GM19467 (cell line): ENCODE measurements at regions not wholly inside any gene's neighbourhood (a gene's known extent, or its start where the extent isn't known, plus 50 kb on each side); places are given as distances from the start of the nearest gene placed in this dataset.

Source experiments
- ATAC-seq: cut with Tn5 transposase; IDR thresholded peaks from one replicate; pipeline ENCODE4 v1.9.1; 2021; ENCODE audit warnings: mild to moderate bottlenecking, moderate library complexity; ENCODE audit not compliant: unreplicated experiment

DNA sequence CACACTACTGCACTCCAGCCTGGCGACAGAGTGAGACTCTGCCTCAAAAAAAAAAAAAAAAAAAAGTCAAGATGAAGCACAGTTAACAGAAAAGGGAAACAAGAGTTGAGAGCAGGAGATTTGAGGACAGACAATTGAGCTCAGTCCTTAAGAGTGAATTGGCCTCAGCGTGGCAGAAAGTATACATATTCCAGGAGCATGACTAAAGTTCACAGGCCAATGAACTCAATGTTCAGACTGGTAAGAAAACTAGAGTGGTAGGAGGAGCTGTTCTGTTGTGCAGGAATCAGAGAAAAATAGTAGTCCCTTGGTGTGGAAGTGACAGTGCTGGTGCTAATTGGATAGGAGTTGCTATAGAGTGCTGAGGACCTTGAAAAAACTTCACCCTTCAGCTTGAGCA, 60.0 kb downstream of the NRN1 start:
- no peak for ATAC-seq

DNA sequence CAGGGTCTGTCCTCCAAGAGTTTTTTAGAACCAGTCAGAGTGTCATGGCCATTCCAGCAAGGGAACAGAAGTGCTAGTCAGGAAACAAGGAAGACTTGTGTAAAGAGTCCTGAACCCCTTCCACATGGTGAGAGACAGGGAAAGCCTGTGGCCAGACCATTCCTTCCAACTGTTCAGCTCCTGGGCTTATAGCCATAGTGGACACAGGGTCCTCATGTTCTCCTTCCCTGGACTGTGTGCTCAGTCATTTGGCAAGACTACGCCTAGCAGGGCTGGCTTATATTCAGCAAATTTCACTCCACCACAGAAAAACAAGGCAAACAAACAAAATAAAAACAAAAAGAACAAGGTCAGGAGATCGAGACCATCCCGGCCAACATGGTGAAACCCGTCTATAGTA, 60.5 kb downstream of the NRN1 start:
- no peak for ATAC-seq

DNA sequence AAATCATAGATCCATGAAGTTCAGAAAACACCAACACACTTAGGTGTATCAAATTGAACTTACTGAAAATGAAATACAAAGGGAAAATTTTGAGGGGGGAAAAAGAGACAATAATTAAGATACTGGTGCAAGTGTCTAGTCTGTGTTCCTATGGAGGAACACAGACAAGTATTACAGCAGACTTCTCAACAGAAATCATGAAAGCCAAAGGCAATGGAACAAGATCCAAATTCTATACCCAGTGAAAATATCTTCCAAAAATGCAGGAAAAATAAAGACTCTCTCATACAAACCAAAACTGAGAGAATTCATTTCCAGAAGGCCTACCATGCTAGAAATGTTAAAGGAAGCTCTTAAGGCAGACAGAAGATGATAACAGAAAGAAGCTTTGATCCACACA, 63.1 kb downstream of the NRN1 start:
- ATAC-seq: no peak

DNA sequence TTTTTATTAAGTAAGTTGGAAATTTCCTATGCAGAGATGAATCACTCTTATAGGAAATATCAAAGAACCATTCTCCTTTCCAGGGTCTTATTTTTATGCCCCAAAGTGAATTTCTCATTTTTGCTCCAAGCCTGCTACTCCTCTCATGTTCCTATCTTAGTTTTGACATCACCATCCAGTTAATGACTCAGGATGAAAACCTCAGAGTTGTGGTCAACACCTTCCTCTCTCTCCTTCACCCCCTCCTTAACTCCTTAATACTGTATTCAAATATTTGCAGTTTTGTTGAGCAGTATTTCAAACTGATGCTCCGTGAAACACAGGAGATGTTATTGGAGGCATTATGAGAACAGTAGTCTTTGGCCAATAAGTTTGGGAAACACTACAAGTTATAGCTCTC, 64.1 kb downstream of the NRN1 start:
- no peak for ATAC-seq

DNA sequence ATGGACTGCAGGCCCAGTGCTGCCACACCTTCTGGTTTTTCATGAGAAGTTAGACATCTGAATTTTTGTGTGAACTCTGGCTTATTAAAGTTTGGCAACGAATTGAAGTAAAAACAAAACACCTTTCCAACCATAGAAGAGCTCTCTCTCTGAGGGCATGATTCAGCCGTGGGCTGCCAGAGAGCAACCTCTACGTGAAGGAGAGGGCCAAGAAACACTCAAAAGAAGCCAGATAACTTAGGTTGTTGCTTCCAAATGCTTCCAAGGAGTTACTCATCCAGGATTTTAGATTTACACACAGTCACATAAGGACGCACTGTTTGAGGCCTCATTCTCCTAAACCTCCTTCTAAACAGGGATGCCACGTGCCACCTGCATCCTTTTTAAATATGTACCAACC, 65.5 kb downstream of the NRN1 start:
- no peak for ATAC-seq

DNA sequence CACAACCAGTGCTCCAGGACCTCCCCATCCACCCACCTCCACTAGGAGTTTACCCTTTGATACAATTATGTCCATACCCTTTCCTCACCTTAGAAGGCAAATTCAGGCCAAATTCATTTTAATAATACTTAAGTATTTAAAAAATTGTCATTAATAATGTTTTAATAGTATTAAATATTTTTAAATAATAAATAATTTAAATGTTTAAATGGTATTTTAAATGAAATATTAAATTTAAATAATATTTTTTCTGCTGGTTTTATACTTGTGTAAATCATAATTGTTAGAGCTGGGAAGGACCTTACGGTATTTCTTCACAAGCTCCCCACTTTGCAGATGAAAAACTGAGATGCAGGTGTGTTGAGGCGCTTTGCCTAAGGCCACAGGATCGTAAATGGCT, 67.8 kb downstream of the NRN1 start:
- no peak for ATAC-seq

DNA sequence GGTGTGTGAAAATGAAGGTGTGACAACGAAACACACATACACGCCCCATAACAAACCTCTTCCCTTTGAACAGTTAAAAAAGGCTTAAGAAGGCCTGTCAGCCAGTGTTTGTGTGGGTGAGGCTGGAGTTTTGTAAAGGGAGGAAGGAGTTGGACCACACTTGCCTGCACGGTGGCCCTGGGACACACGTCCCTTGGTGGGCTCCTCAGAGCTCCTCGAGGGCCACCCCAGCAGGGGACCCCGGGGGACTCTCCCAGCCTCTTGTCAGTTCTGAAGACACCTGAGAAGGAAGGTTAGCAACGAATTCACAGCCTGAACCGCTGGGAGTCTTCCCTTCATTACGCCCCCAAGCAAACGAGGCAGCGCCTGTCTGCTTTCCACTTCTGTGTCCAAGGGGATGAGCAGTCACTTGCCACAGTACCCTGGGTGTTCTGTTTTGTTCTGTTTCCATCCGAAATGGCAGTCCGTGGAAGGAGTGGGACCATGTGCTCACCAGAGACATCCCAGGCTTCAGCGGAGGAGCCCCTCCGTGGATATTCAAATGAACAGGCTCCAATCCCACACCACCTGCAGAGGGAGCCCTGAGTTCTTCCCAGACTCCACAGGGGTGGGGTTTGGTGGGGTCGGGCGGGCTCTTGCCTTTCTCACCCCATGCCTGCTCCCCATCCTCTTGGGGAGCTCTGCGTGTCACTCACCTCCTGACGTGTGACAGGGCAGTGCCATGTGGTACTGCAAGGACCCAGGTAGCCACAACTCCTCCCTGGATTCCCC, 68.6 kb downstream of the NRN1 start:
- ATAC-seq: no peak

DNA sequence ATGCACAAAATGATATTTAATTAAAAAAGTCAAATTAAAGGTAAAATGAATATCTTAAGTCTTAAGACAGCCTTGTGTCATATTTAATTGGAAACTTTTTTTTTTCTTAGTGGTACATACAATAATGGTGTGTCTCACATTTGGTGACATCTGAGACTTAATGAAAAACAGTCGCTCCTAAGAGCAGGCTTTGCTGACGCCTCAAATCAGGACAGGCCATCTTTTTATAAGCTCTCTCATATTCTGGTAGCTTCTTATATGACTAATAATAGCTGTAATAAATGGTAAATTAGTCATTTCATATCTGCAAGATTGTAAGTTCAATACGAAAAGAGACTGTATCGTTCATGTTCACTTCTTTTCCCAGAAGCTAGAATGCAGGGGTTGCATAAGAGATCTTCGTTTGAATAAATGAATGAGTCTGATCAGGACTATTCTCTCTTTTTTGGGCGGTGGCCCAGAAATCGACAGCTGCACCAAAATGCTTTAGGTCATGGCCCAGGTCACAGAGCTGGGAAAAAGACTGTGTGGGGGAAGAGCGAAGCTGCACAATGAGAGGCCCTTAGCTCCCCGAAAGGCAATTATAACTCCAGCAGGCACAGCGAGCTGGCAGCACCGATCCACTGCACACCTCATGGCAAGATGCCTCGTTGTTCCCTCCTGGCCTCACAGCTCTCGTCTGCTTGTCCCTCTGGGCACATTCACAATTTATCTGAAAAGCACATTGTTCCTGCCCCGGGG, 69.4 kb downstream of the NRN1 start:
- no peak for ATAC-seq

DNA sequence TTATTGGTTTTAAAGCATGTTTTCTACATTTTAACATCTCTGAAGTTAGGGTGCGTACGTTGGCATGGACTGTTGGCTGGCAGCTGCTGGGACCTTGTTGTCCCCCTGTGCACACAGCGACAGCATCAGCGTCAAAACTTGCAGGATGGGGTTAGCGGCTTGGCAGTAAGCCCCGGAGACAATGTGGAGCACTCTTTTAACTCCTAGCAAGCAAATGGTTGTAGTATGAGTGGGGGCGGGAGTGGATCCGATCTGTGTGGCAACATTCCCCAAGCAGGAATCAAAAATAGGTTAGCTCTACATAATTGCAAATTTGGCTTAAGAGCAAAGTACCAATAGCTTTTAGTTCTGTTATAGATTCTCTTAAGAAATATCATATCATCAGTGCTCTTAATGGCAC, 70.1 kb downstream of the NRN1 start:
- ATAC-seq: no peak

DNA sequence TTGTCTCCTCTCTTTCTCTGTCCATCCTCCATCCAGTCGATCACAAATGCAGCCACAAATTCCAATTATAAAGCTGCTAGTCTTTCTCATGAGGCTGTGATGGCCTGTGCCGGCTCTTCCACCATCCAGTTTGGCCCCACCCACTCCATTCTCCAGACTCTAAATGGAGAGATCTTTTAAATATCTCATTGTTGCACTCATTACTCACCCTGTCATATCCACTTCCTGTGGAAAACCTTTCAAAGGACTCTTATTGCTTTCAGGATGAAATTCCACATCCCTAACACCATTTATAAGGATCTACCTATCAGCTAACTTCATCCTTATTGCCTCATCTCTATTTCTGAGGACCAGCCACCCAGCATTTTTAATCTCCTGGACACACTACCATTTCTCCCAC, 70.6 kb downstream of the NRN1 start:
- ATAC-seq: no peak

DNA sequence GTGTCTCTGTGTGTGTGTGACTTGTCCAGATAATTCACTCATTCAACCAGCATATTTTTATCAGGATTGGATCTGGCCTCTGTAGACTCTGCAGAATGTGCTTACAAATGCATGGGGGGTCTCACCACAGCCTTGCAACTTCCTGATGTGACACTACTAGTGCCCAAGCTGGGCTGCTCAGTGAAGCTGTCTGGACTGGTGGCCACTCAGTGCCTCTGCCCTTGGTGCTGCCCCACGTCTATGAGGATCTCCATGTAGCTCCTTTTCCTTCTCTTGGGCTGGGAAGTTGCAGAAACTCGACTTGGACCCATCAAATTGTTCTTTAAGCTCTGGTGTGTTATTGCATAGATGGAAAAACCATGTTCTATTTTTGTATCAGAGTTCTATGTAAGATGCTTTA, 75.8 kb downstream of the NRN1 start:
- ATAC-seq: no peak

DNA sequence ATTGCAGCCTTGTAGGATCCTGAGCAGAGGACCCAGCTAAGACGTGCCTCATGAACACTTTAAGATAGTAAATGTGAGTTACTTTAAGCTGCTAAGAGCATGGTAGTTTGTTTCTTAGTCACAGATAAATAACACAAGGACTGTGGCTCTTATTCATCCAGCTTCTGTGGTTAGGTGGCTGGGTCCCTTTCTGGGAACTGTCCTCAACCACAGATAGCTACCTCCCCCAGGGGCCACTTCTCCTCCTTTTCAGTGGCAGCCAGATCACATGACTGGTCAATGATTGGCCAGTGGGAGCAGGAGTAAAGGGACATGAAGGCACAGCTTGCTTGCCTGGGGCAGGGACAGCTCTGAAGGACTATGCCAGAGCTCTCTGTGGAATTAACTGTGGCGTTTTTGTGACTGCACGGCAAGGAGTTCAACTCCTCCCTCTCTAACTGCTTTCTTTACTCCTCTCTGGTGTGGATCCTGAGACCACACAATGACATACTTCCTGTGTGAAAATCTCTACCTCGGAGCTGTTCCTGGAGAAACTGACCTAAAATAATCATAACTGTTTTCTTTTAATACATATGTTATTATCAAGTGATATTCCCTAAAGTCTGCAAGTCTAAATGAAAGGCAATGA, 76.5 kb downstream of the NRN1 start:
- ATAC-seq: no peak

DNA sequence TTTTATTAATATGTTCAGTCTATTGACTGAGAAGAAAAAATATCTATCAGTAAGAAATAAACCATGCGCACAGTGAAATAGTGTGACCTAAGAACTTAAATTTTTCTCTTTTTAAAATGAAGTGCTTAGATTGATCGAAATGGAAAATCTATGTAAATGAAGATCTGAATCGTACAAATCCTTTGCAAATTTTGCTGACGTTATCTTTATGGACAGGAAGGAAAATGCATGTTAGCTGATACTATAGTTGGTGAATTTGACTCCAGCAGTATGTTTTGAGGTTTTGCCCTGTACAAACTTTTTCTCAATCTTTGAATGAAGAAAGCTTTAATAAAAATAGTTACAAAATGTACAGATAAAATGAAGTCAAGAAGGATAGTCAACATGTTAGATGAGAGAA, 82.9 kb downstream of the NRN1 start:
- no peak for ATAC-seq

DNA sequence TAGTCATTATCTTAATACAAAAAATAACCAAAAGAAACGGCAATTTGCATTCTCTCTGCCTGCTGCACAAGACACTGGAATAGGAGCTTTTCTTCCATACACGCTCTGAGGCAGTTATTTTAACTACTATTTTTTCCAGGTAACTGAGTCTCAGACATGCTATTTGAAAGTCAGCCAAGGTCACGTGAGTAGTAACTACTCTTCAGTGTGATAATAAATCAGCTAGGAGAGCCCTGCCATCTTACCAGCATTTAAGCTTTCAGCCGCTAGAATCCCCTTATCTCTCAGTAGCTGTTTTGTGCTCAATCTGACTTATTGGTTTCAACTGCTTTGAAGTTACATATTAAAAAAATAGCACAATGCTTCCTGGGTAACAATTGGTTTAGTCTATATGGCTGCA, 84.5 kb downstream of the NRN1 start:
- ATAC-seq: no peak

DNA sequence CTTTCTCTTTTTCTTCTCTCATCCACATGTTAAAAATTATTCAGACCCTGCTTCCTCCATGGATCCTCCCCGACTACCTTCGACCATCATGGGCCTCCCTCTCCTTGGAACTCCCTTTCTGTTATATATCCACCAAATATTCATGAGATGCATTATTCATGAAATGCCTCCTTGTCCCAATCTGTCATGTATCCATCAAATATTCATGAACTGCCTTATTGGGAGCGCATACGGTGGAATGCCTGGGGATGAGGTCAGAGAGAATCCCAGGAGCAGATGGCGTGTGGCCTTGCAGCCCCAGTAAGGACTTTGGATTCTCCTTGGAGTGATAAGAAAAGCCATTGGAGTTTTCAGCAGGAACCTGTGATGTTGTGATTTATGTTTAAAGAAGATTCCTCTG, 97.0 kb downstream of the NRN1 start:
- ATAC-seq: no peak

DNA sequence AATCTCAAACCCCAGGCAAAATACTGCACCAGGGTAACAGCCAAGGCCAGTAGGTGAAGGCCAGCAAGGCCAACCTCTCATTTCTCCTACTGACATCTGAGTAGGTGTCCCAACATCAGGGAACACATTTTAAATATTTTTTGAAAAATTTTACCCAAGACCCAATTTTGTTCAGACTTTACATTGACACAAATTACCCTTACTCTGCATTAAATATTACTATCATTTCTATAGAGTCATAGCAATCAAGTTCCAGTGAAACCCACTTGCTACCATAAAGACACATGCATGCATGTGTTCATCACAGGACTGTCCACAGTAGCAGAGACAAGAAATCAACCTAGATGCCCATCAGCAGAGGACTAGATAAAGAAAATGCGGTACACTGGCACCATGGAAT, 99.9 kb downstream of the NRN1 start:
- no peak for ATAC-seq

DNA sequence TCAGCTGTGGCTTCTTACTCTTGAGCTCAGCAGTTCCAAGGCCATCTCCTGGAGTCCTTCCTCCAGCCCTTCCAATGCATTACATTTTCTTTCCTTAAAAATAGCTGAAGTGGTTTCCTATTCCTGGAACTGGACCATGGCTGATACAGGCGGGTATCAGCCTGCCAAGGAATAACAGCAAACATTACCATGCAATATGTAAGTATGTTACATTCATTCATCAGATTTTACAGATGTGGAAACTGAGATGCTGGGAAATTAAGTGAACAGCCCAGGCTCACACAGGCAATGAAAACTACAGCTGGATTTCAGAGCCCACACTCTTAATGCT, 100.4 kb downstream of the NRN1 start:
- ATAC-seq: no peak

DNA sequence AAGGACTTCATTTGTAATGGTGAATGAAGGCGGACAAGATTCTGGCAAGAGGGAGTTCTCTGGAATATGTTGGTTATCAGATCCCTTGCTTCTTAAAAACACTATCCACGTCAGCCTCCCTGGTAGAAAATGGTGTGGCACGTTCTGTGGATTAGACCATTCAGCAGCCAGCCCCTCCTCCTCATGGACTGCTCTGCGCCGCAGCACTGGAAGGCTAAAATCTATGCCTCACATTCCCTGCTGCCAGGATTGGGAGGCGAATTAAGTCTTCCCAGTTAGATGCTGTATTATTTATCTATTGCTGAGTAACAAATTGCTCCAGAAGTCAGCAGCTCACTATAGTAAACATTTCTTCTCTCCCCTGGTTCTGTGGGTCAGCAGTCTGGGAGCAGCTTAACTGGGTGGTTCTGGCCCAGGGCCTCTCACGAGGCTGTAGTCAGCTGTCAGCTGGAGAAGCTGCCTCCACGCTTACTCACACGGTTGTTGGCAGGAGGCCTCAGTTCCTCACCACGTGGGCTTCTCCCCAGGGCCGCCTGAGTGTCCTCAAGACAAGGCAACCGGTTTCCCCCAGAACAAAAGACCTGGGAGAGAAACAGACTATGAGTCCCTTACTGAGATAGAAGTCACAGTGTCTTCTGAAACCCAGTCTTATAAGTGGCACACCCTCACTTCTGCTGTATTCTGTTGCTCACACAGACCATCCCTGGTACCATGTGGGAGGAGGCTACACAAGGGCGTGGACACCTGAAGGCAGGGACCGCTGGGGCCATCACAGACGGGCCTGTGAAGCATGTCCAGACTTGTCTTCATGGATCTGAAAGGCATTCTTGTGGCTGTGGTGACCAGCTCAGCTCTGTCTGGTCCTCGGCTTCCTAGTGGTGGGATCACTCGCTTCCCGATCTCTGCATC, 101.0 kb downstream of the NRN1 start:
- ATAC-seq: no peak

DNA sequence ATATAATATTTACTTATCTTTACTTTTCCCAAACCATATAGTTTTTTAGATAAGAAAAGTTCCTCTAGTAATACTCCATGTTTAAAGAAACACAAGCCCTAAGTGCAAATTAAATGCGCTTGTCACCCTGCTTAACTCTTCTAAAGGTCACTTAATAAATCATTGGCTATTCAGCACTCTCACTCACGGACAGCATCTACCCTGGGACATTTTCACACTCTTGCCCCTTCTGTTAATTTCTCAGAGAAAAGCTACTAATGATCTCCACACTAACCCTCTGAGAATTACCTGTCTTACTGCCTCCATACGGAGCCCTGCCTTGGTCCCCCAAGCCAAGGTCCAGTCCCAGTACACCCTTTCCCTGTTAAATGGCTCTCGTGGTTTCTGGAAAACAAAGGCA, 102.2 kb downstream of the NRN1 start:
- no peak for ATAC-seq

DNA sequence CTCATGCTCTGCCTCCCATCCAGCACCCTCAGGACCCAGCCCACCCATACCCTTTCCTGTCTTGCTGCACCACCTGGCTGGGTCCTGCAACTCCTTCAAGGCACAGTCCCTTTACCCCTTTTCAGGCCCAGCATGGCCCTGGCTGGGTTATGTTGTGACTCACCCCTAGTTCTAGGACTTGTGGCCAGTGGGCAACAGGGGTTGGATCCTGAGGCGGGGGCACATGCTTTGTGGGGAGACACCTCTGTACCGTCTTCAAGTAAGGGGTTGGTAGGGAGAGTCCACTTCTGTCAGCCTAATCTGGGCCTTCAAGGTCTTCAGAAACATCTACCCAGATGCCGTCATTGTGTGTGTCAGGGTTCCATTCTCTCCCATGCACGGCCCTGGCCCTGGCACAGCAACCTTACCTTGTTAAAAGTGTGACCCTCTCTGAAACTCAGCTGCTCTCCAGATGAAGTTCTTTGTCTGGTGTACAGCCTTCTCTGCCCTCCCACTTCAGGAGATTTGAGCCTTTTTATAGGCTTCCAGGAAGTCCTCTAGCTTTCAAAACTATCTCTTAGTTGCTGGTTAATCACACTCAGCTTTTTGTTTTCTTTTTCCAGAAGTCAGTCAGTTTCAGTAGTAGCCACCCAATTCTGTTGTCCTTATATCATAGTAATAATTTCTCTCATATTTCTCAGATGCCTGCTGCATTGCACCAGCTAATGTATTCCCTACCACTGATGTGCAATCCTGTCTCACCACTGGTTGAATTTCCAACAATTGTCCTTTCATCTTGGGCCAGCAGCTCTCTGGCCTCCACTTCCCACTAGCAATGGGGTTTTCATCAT, 107.3 kb downstream of the NRN1 start:
- ATAC-seq: no peak
